ENCODE measurements at regions not wholly inside any gene's neighbourhood (a gene's known extent, or its start where the extent isn't known, plus 50 kb on each side); places are given as distances from the start of the nearest gene placed in this dataset.

GRCh38 chr6:43992783-43993644 is 134.2 kb downstream of the MRPL14 start:
- TF ChIP-seq GLIS3 (CRISPR knock-in tag; IDR thresholded peaks at IDR 0.05): no peak
- TF ChIP-seq SNAI2 (CRISPR knock-in tag; IDR thresholded peaks at IDR 0.05): no peak
- TF ChIP-seq ZFP30 (CRISPR knock-in tag; IDR thresholded peaks at IDR 0.05): no peak
- ATAC-seq: no peak

- TF ChIP-seq CSDC2 (CRISPR knock-in tag; IDR thresholded peaks at IDR 0.05): no peak
- no peak for ATAC-seq
These were observed 135.1 kb downstream of the MRPL14 start for GRCh38 chr6:43992126-43992663.

DNA sequence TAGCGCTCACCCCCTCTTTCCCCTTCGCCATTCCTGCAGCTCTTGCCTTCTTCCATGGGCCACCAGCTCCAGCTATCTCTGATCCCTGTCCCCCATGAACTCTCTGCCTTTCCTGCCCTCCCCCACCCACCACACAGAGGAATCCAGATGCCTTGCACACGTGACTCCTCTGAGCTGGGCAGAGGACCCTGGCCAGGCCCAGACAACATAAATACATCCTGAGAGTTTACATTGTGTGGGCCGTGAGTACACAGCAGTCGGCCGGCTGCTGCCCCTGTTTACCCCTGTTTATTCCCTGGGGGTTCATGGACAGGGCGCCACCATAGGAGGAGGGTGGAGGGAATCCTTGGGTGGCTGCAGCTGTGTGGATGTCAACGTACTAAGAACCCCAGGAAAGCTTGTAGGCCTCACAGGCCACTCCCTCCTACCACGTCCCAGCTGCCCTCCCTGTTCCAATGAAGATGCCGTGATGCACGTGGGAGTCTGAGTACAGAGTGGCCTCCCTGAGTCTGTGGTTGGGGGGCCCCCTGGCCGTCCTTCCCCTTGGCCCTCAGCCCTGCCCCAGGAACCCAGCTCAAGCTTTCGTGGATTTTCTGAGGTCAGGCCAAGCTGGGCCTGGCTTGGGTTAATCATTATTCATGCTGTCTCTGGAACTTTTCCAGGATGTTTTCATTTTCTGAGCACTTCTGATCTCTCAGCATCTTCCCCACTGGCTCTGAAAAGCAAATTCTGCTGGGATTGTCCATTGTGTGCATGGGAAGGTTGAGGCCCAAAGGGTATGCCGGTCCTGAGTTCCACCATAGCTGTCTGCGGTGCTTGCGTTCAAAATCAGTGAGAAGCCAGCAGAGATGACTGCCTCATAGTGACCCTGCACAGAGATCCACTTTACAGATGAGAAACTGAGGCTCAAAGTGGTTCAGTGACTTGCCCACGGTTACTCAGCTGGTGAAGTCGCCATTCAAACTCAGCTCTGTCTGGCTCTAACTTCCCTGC is 136.3 kb downstream of the MRPL14 start:
- TF ChIP-seq RARB (CRISPR knock-in tag; IDR thresholded peaks at IDR 0.05) (no peak), TOX (CRISPR knock-in tag; IDR thresholded peaks at IDR 0.05; ENCODE audit: borderline replicate concordance) (no peak), ESRRG (CRISPR knock-in tag; IDR thresholded peaks at IDR 0.05) (no peak), CREB5 (CRISPR knock-in tag; IDR thresholded peaks at IDR 0.05; ENCODE audit: low read depth) (no peak), ZNF565 (CRISPR knock-in tag; conservative IDR thresholded peaks at IDR 0.05; ENCODE audit: low read depth) (no peak), CSDC2 (CRISPR knock-in tag; IDR thresholded peaks at IDR 0.05) (no peak), SNAI2 (CRISPR knock-in tag; IDR thresholded peaks at IDR 0.05) (0 out of 2 replicates have a peak, but pooled peaks have one; percentile 39), PPARA (CRISPR knock-in tag; IDR thresholded peaks at IDR 0.05; ENCODE audit: borderline replicate concordance) (no peak), GLIS3 (CRISPR knock-in tag; IDR thresholded peaks at IDR 0.05) (no peak), ZNF70 (CRISPR knock-in tag; IDR thresholded peaks at IDR 0.05) (no peak), TCF4 (CRISPR knock-in tag; IDR thresholded peaks at IDR 0.05; ENCODE audit: borderline replicate concordance) (0 out of 2 replicates have a peak, but pooled peaks have one; percentile 20), ARNTL (CRISPR knock-in tag; IDR thresholded peaks at IDR 0.05; ENCODE audit: borderline replicate concordance, low read depth) (peak; percentile 48; the same call in 1 of the 2 replicates), ZC3H10 (CRISPR knock-in tag; IDR thresholded peaks at IDR 0.05) (no peak), ZFP30 (CRISPR knock-in tag; IDR thresholded peaks at IDR 0.05) (no peak)
- TF ChIP-seq, protein P1, sequence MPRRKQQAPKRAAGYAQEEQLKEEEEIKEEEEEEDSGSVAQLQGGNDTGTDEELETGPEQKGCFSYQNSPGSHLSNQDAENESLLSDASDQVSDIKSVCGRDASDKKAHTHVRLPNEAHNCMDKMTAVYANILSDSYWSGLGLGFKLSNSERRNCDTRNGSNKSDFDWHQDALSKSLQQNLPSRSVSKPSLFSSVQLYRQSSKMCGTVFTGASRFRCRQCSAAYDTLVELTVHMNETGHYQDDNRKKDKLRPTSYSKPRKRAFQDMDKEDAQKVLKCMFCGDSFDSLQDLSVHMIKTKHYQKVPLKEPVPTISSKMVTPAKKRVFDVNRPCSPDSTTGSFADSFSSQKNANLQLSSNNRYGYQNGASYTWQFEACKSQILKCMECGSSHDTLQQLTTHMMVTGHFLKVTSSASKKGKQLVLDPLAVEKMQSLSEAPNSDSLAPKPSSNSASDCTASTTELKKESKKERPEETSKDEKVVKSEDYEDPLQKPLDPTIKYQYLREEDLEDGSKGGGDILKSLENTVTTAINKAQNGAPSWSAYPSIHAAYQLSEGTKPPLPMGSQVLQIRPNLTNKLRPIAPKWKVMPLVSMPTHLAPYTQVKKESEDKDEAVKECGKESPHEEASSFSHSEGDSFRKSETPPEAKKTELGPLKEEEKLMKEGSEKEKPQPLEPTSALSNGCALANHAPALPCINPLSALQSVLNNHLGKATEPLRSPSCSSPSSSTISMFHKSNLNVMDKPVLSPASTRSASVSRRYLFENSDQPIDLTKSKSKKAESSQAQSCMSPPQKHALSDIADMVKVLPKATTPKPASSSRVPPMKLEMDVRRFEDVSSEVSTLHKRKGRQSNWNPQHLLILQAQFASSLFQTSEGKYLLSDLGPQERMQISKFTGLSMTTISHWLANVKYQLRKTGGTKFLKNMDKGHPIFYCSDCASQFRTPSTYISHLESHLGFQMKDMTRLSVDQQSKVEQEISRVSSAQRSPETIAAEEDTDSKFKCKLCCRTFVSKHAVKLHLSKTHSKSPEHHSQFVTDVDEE (CRISPR knock-in tag; IDR thresholded peaks at IDR 0.05): peak; percentile 21; the same call in 1 of the 2 replicates
- ATAC-seq: peak; percentile 43

DNA sequence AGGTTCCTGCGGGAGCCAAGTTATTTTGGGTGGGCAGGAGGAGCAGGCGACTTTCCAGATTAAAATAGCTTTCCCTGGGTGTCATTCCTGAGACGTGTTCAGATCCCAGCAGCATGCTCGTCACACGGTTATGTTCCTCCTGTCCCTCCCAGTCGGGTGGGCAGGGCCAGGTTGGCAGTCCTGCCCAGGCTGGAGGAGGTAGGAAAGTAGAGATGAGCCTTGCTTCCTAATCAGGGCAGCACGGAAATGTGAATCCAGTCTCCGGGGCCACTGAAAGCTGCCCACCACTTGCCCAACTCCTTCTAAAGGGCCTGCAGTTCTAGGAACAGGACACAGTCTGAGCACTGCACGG is 137.0 kb downstream of the MRPL14 start:
- ATAC-seq: peak; percentile 54
- no peak for TF ChIP-seq ZFP3 (CRISPR knock-in tag; IDR thresholded peaks at IDR 0.05)
- TF ChIP-seq, protein P1 (CRISPR knock-in tag; IDR thresholded peaks at IDR 0.05): no peak
- no peak for TF ChIP-seq ZNF8 (CRISPR knock-in tag; IDR thresholded peaks at IDR 0.05)
- no peak for TF ChIP-seq CSRNP3 (CRISPR knock-in tag; IDR thresholded peaks at IDR 0.05)
- no peak for TF ChIP-seq GLIS3 (CRISPR knock-in tag; IDR thresholded peaks at IDR 0.05)
- TF ChIP-seq, protein P2, sequence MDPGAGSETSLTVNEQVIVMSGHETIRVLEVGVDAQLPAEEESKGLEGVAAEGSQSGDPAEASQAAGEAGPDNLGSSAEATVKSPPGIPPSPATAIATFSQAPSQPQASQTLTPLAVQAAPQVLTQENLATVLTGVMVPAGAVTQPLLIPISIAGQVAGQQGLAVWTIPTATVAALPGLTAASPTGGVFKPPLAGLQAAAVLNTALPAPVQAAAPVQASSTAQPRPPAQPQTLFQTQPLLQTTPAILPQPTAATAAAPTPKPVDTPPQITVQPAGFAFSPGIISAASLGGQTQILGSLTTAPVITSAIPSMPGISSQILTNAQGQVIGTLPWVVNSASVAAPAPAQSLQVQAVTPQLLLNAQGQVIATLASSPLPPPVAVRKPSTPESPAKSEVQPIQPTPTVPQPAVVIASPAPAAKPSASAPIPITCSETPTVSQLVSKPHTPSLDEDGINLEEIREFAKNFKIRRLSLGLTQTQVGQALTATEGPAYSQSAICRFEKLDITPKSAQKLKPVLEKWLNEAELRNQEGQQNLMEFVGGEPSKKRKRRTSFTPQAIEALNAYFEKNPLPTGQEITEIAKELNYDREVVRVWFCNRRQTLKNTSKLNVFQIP (CRISPR knock-in tag; IDR thresholded peaks at IDR 0.05; ENCODE audit: borderline replicate concordance, low read depth): no peak
- no peak for TF ChIP-seq CREB5 (CRISPR knock-in tag; IDR thresholded peaks at IDR 0.05; ENCODE audit: low read depth)
- TF ChIP-seq BACH2 (CRISPR knock-in tag; IDR thresholded peaks at IDR 0.05; ENCODE audit: borderline replicate concordance): no peak
